H9 (cell line): ENCODE measurements at regions not wholly inside any gene's neighbourhood (a gene's known extent, or its start where the extent isn't known, plus 50 kb on each side); places are given as distances from the start of the nearest gene placed in this dataset.

ENCODE experiments used
- DNase-seq: peaks from one replicate; pipeline ENCODE4 v3.0.0-alpha.2; 2017
- H2AFZ ChIP-seq: one replicate; pipeline ENCODE4 v1.6.1; 2013; ENCODE audit warnings: mild to moderate bottlenecking, low read length, control low read depth, moderate library complexity
- H2AK5ac ChIP-seq: 2 replicates; pipeline ENCODE4 v1.6.1; 2013; ENCODE audit warnings: low read length, control low read depth, mixed read lengths; ENCODE audit not compliant: insufficient read length
- H2BK120ac ChIP-seq: one replicate; pipeline ENCODE4 v1.6.1; 2013; ENCODE audit warnings: low read depth, mild to moderate bottlenecking, low read length, control low read depth, inconsistent platforms; ENCODE audit not compliant: poor library complexity, severe bottlenecking
- H2BK12ac ChIP-seq: 2 replicates; pipeline ENCODE4 v1.6.1; 2013; ENCODE audit warnings: low read length, control low read depth, mixed read lengths, low read depth; ENCODE audit not compliant: insufficient read length
- H2BK15ac ChIP-seq: 2 replicates; pipeline ENCODE4 v1.6.1; 2013; ENCODE audit warnings: low read depth, low read length, control low read depth
- H2BK20ac ChIP-seq: one replicate; pipeline ENCODE4 v1.6.1; 2013; ENCODE audit warnings: low read depth, mild to moderate bottlenecking, low read length, control low read depth, inconsistent platforms; ENCODE audit not compliant: poor library complexity, severe bottlenecking
- H2BK5ac ChIP-seq: 2 replicates; pipeline ENCODE4 v1.6.1; 2013; ENCODE audit warnings: low read length, control low read depth, mixed read lengths; ENCODE audit not compliant: insufficient read length
- H3K14ac ChIP-seq: 2 replicates; pipeline ENCODE4 v1.6.1; 2013; ENCODE audit warnings: low read length, control low read depth; ENCODE audit not compliant: insufficient read depth
- H3K18ac ChIP-seq: 2 replicates; pipeline ENCODE4 v1.6.1; 2013; ENCODE audit warnings: low read depth, mild to moderate bottlenecking, mixed read lengths, low read length, control low read depth; ENCODE audit not compliant: insufficient read length
- H3K23ac ChIP-seq: 2 replicates; pipeline ENCODE4 v1.6.1; 2013; ENCODE audit warnings: low read length, control low read depth, mixed read lengths, low read depth; ENCODE audit not compliant: insufficient read length
- H3K23me2 ChIP-seq: 2 replicates; pipeline ENCODE4 v1.6.1; 2013; ENCODE audit warnings: low read depth, mild to moderate bottlenecking, mixed read lengths, low read length, control low read depth; ENCODE audit not compliant: insufficient read length, poor library complexity, severe bottlenecking
- H3K27ac ChIP-seq: 2 replicates; pipeline ENCODE4 v1.5.1; 2013; ENCODE audit warnings: low read length, control low read depth, mixed read lengths, low read depth; ENCODE audit not compliant: insufficient read length
- H3K27me3 ChIP-seq: 2 replicates; pipeline ENCODE4 v1.6.1; 2013; ENCODE audit warnings: low read length, control low read depth, inconsistent platforms; ENCODE audit not compliant: insufficient read depth
- H3K4ac ChIP-seq: 2 replicates; pipeline ENCODE4 v1.6.1; 2013; ENCODE audit warnings: low read depth, mild to moderate bottlenecking, control low read depth, inconsistent platforms, low read length, moderate library complexity
- H3K4me1 ChIP-seq: 2 replicates; pipeline ENCODE4 v1.6.1; 2013; ENCODE audit warnings: low read length, control low read depth, inconsistent platforms; ENCODE audit not compliant: insufficient read depth
- H3K4me2 ChIP-seq: 2 replicates; pipeline ENCODE4 v1.6.1; 2013; ENCODE audit warnings: low read length, control low read depth, mixed read lengths; ENCODE audit not compliant: insufficient read length, insufficient read depth
- H3K56ac ChIP-seq: 2 replicates; pipeline ENCODE4 v1.6.1; 2013; ENCODE audit warnings: low read depth, mild to moderate bottlenecking, mixed read lengths, low read length, control low read depth; ENCODE audit not compliant: insufficient read length
- H3K79me1 ChIP-seq: 2 replicates; pipeline ENCODE4 v1.6.1; 2013; ENCODE audit warnings: low read depth, mild to moderate bottlenecking, moderate library complexity, low read length, control low read depth, inconsistent platforms; ENCODE audit not compliant: insufficient read depth, poor library complexity, severe bottlenecking
- H3K79me2 ChIP-seq: 2 replicates; pipeline ENCODE4 v1.6.1; 2013; ENCODE audit warnings: low read length, control low read depth, inconsistent platforms; ENCODE audit not compliant: insufficient read depth
- H3K9ac ChIP-seq: 2 replicates; pipeline ENCODE4 v1.6.1; 2013; ENCODE audit warnings: low read length, control low read depth, mixed read lengths; ENCODE audit not compliant: insufficient read length; ENCODE audit errors: extremely low read depth
- H3K9me3 ChIP-seq: one replicate; pipeline ENCODE4 v1.6.1; 2013; ENCODE audit warnings: low read depth, low read length, inconsistent platforms; ENCODE audit not compliant: control insufficient read depth
- H3T11ph ChIP-seq: one replicate; pipeline ENCODE4 v1.6.1; 2013; ENCODE audit warnings: mild to moderate bottlenecking, low read length, control low read depth, inconsistent platforms
- H4K20me1 ChIP-seq: one replicate; pipeline ENCODE4 v1.6.1; 2013; ENCODE audit not compliant: control insufficient read depth, insufficient read length, insufficient read depth
- H4K5ac ChIP-seq: 2 replicates; pipeline ENCODE4 v1.6.1; 2013; ENCODE audit warnings: low read depth, mild to moderate bottlenecking, mixed read lengths, low read length, control low read depth; ENCODE audit not compliant: insufficient read length
- H4K8ac ChIP-seq: replicated peaks from 2 replicates; pipeline ENCODE4 v1.6.1; 2013; ENCODE audit warnings: low read length, control low read depth, mixed read lengths, low read depth; ENCODE audit not compliant: insufficient read length
- H4K91ac ChIP-seq: 2 replicates; pipeline ENCODE4 v1.6.1; 2013; ENCODE audit warnings: low read depth, mild to moderate bottlenecking, moderate library complexity, mixed read lengths, low read length, control low read depth; ENCODE audit not compliant: insufficient read length
- H3K27ac Mint-ChIP-seq, 3 experiments: 2 replicates in 2 of 3; 3 replicates in 1 of 3; pipeline ENCODE4 v1.8.0; 2020 to 2021; ENCODE audit warnings: mixed read lengths in 3 of 3, mild to moderate bottlenecking in 1 of 3, moderate library complexity in 1 of 3
- H3K27me3 Mint-ChIP-seq: 2 replicates; pipeline ENCODE4 v1.8.0; 2021; ENCODE audit warnings: low read depth, mild to moderate bottlenecking, moderate library complexity, mixed read lengths
- H3K36me3 Mint-ChIP-seq, 3 experiments: 2 replicates in 2 of 3; 3 replicates in 1 of 3; pipeline ENCODE4 v1.8.0; 2020 to 2021; ENCODE audit warnings: low read depth in 3 of 3, mixed read lengths in 3 of 3; ENCODE audit not compliant: insufficient read depth in 1 of 3
- H3K4me1 Mint-ChIP-seq, 2 experiments: 2 replicates each; pipeline ENCODE4 v1.8.0; 2020; ENCODE audit warnings: mixed read lengths in 2 of 2
- H3K4me3 Mint-ChIP-seq, 2 experiments: 2 replicates in 1 of 2; 3 replicates in 1 of 2; pipeline ENCODE4 v1.8.0; 2020 to 2021; ENCODE audit warnings: mild to moderate bottlenecking in 2 of 2, mixed read lengths in 2 of 2, moderate library complexity in 1 of 2
- H3K9me3 Mint-ChIP-seq, 2 experiments: 2 replicates in 1 of 2; 3 replicates in 1 of 2; pipeline ENCODE4 v1.8.0; 2020; ENCODE audit warnings: mild to moderate bottlenecking in 2 of 2, mixed read lengths in 2 of 2, moderate library complexity in 1 of 2
- WGBS: extraction: QIAGEN DNeasy Blood & Tissue Kit; methylation state at CpG from one replicate; pipeline ENCODE4 v1.1.7; 2013; ENCODE audit warnings: missing lambda C conversion rate, low lambda C conversion rate, mixed read lengths; ENCODE audit not compliant: insufficient read length; ENCODE audit errors: extremely low coverage; 5-methylcytosine and 5-hydroxymethylcytosine counted together
- TF ChIP-seq, protein P1 (sequence below): fragments of 200-600 bp; sonication (generic); conservative IDR thresholded peaks from 3 replicates; pipeline ENCODE4 v1.8.0; 2021; ENCODE audit warnings: antibody characterized with exemption, mild to moderate bottlenecking

DNA sequence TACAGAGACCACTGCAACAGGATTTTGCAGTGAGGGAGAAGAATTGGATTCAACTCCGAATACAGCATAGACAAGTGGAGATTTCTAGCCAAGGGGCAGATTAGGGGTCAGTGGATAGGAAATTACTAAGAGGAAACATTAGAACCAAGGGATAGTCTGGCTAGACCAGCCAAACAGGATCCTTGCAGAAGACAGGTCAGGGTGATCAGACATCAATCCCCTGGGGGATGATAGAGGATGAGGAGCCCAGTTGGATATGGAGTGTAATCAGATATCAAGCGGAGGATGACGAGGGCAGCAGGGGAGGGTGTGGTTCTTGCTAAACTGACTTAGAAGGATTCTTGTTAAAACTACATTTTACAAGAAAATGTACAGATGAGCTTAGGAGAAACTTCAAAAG, 424.4 kb downstream of the DAD1 start:
- H3K79me2 ChIP-seq = no peaks in the 10 kb centered on the region
- H3K27ac ChIP-seq = no peak overlapping the region
- H3K27me3 ChIP-seq = no peaks in the 10 kb centered on the region
- H2AK5ac ChIP-seq = no peak overlapping the region
- Mint-ChIP-seq H3K27ac (no peak overlapping the region), H3K4me3 (no peak overlapping the region), H3K36me3 (no peaks in the 10 kb centered on the region), H3K4me1 (peaks cover 24 to 32% of the 10 kb centered on the region in 2 experiments), H3K9me3 (no peaks in the 10 kb centered on the region), H3K27me3 (no peaks in the 10 kb centered on the region)
- peaks cover 3% of the 10 kb centered on the region for H3K4me1 ChIP-seq
- no peak overlapping the region for H3K18ac ChIP-seq
- no peak for DNase-seq
- no peaks in the 10 kb centered on the region for H3K79me1 ChIP-seq
- no peaks in the 10 kb centered on the region for H3K23me2 ChIP-seq
- no peak overlapping the region for H3T11ph ChIP-seq
- no peak overlapping the region for H2BK15ac ChIP-seq
- no peak overlapping the region for H2BK120ac ChIP-seq
- H4K8ac ChIP-seq = no peak overlapping the region
- no peak overlapping the region for H3K14ac ChIP-seq
- no CpG with 5 or more reads among the region's 3 CpGs for WGBS
- no peak overlapping the region for H4K91ac ChIP-seq
- H4K20me1 ChIP-seq = no peaks in the 10 kb centered on the region
- no peak overlapping the region for H3K4me2 ChIP-seq
- H2BK5ac ChIP-seq = no peak overlapping the region
- H3K23ac ChIP-seq = no peak overlapping the region
- H2BK12ac ChIP-seq = no peak overlapping the region
- H3K9ac ChIP-seq = no peak overlapping the region
- no peak overlapping the region for H3K56ac ChIP-seq
- no peaks in the 10 kb centered on the region for H3K9me3 ChIP-seq
- H3K4ac ChIP-seq = no peak overlapping the region
- no peak overlapping the region for H2AFZ ChIP-seq
- TF ChIP-seq, protein P1, sequence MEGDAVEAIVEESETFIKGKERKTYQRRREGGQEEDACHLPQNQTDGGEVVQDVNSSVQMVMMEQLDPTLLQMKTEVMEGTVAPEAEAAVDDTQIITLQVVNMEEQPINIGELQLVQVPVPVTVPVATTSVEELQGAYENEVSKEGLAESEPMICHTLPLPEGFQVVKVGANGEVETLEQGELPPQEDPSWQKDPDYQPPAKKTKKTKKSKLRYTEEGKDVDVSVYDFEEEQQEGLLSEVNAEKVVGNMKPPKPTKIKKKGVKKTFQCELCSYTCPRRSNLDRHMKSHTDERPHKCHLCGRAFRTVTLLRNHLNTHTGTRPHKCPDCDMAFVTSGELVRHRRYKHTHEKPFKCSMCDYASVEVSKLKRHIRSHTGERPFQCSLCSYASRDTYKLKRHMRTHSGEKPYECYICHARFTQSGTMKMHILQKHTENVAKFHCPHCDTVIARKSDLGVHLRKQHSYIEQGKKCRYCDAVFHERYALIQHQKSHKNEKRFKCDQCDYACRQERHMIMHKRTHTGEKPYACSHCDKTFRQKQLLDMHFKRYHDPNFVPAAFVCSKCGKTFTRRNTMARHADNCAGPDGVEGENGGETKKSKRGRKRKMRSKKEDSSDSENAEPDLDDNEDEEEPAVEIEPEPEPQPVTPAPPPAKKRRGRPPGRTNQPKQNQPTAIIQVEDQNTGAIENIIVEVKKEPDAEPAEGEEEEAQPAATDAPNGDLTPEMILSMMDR = no peak
- no peak overlapping the region for H2BK20ac ChIP-seq
- no peak overlapping the region for H4K5ac ChIP-seq
